HuH-7 (cell line): ENCODE measurements at regions not wholly inside any gene's neighbourhood (a gene's known extent, or its start where the extent isn't known, plus 50 kb on each side); places are given as distances from the start of the nearest gene placed in this dataset.
"Not testable (repeated sequence)": the region's sequence is repeated elsewhere in the genome, so short reads cannot be mapped to it uniquely, and the experiment has no call there.

Source experiments
- DNase-seq: peaks from one replicate; pipeline ENCODE4 v3.0.0; 2011; ENCODE audit warnings: low spot score

- no peak for DNase-seq
These were observed 315.3 kb upstream of the FGF13 start for GRCh38 chrX:139026811-139027210.

- DNase-seq = no peak
These were observed 314.9 kb upstream of the FGF13 start for GRCh38 chrX:139026406-139026805.

- no peak for DNase-seq
These were observed 314.3 kb upstream of the FGF13 start for GRCh38 chrX:139025816-139026215.

DNA sequence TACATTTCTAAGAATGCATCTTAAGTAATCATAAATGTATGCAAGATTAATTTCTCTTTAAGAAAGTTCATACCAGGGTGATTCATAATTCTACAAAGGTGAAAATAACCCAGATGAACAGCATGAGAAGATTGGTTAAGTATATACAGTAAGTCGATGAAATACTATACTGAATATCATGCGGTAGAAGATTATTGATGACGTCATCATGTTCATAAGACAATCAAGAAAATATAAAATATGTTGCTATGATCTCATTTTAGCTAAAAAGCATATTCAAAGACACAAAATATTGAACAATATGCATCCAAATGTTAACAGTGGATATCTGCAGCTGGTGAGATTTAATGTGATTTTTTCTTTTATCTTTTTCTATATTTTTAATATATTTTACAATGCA lies 312.0 kb upstream of the FGF13 start:
- no peak for DNase-seq

DNA sequence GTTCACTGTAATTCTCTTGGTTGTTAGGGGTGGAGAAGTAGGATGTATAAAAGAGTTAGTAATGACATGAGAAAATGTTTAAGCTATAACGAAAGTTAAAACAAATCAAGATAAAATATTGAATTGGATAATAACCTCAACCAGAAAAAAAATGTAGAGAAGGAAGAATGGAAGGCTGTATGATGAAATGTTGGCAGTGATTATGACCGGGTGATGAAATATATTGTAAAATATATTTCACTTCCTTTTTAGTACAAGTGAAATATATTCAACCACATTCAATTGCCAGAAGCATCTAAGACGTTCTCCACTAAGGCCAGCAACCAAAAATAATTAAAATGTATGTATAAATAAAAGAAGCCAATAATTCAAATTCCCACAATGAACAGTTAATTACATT lies 309.3 kb upstream of the FGF13 start:
- no peak for DNase-seq

DNA sequence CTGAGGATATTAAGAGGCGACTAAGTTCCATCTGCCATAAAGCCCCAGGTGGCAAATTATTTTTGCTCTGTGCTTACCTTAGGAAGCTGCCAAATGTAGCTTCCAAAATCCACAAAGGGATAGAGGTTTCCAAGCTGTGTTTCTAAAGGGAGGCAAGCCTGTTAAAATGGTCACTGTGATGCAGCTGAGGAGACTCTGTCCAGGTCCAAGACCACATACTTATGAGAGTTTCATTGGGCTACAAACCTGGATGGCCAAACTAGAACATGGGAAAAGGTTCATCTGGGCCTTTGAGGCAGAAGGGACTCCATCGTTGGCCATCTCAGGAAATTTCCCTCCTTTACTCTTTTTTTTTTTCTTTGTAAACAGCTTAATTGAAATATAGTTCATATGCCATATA lies 306.9 kb upstream of the FGF13 start:
- no peak for DNase-seq

GRCh38 chrX:139015627-139016026 lies 304.1 kb upstream of the FGF13 start:
- DNase-seq = no peak

- no peak for DNase-seq
These were observed 296.7 kb upstream of the FGF13 start for GRCh38 chrX:139008185-139008584.

GRCh38 chrX:139003856-139004527 lies 292.5 kb upstream of the FGF13 start:
- not testable (repeated sequence) for DNase-seq

DNA sequence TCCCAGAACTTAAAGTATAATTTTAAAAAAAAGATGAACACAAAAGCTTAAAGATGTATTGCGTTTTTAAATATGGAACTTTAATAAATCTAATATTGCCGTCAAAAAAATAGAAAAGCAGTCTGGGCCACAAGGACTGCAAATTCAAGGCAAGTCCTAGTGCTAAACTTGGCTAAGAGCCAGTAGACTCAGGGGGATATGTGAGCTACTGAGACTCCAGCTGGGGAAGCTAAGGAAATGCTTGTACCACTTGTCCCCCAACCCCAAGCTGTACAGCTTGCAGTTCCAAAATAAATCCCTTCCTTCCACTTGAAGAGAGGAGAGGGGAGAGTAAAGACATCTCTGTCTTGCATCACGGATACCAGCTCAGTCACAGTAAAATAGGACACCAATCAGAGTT lies 290.8 kb upstream of the FGF13 start:
- DNase-seq = no peak

DNA sequence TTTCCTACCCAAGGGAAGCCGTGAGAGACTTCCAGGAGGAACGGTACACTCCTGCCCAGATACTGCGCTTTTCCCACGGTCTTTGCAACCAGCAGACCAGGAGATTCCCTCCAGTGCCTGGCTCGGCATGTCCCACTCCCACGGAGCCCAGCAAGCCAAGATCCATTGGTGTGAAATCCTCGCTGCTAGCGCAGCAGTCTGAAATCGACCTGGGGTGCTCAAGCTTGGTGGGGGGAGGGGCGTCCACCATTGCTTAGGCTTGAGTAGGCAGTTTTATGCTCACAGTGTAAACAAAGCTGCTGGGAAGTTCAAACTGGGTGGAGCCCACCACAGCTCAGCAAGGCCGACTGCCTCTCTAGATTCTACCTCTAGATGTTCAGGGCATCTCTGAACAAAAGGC lies 284.8 kb upstream of the FGF13 start:
- DNase-seq = no peak

GRCh38 chrX:138995458-138995857 lies 283.9 kb upstream of the FGF13 start:
- no peak for DNase-seq

DNA sequence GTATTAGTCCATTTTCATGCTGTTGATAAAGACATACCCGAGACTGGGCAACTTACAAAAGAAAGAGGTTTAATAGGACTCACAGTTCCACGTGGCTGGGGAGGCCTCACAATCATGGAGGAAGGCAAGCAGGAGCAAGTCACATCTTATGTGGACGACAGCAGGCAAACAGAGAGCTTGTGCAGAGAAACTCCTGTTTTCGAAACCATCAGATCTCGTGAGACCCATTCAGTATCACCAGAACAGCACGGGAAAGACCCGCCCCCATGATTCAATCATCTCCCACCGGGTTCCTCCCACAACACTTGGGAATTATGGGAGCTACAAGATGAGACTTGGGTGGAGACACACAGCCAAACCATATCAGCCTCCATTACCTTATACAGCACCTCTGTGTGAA lies 278.9 kb upstream of the FGF13 start:
- DNase-seq = not testable (repeated sequence)

DNA sequence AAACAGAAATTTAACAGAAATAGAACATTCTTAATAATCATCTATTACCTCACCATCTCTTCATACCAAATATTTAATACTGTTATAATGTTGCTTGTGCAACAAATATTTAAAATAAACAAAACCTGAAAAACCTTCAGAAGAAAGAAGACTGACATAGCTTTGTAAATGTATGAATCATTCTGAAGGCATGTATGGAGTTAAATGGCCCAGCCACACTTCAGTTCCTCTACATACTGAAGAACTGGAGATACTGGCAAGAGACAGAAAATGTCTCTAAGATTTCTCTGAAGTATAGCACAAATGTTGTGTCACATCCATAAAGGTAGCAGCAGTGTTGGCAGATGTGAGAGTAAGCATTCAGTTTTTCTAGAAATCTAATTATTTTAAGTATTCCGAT lies 275.3 kb upstream of the FGF13 start:
- DNase-seq = no peak

DNA sequence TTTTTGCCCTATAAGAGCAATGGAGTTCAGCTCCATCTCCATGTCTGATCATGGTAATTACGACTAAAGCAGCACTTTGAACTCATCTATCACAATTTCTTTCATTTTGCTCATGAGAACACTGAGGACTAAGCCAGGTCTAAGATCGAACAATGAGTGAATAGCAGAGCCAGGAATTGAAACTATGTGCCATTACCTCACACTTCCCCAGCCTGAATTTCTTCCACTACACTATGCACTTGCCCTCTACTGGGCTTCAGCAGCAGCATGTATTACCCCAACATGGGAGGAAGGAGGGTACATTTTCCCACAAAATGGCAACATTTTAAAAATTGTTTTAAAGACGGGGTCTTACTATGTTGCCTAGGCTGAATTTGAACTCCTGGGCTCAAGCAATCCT lies 274.7 kb upstream of the FGF13 start:
- no peak for DNase-seq

GRCh38 chrX:138982365-138982764 lies 270.8 kb upstream of the FGF13 start:
- no peak for DNase-seq

- no peak for DNase-seq
These were observed 253.0 kb upstream of the FGF13 start for GRCh38 chrX:138964501-138964900.

DNA sequence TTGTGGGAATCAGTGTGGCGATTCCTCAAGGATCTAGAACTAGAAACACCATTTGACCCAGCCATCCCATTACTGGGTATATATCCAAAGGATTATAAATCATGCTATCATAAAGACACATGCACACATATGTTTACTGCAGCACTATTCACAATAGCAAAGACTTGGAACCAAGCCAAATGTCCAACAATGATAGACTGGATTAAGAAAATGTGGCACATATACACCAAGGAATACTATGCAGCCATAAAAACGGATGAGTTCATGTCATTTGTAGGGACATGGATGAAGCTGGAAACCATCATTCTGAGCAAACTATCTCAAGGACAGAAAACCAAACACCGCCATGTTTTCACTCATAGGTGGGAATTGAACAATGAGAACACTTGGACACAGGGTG lies 250.9 kb upstream of the FGF13 start:
- DNase-seq = not testable (repeated sequence)

GRCh38 chrX:138954976-138955375 lies 243.5 kb upstream of the FGF13 start:
- no peak for DNase-seq

- no peak for DNase-seq
These were observed 235.4 kb upstream of the FGF13 start for GRCh38 chrX:138946926-138947325.

- DNase-seq = no peak
These were observed 233.7 kb upstream of the FGF13 start for GRCh38 chrX:138945219-138945618.

DNA sequence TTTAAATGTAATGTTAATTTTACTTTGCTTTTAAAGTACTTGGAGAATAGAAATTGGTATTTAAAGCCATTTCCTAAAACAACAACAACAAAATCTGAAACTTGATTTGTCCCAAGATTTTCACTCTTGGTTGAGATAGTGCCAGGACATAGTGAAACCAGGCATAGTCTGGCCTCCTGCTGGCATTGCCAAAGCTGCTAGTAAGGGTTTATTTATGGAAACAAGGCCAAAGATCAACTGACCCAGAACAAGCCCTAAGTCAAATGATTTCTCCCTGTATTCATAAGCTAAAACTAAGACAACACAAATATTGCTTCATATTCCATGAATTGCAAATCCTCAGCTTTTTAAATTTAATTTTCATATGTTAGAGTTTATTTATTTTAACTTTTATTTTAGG lies 227.5 kb upstream of the FGF13 start:
- DNase-seq = no peak

DNA sequence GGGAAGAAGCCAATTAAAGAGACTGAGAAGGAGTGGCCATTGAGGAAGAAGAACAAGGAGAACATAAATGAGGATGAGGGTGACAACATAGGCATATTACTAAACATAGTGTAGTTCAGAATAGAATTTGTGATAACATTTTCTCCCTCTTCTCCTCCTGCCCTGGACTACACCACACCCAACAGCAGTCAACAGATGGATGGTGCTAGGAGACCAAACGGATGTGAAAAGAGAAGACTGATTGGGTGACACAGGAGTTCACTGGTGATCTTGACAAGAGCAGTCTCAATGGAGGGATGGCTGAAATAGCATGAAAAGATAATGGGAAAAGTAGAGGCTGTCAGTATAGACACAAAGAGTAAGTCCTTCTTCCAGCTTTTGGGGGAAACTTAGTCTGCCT lies 226.5 kb upstream of the FGF13 start:
- DNase-seq = no peak

- DNase-seq = no peak
These were observed 219.7 kb upstream of the FGF13 start for GRCh38 chrX:138931212-138931611.

DNA sequence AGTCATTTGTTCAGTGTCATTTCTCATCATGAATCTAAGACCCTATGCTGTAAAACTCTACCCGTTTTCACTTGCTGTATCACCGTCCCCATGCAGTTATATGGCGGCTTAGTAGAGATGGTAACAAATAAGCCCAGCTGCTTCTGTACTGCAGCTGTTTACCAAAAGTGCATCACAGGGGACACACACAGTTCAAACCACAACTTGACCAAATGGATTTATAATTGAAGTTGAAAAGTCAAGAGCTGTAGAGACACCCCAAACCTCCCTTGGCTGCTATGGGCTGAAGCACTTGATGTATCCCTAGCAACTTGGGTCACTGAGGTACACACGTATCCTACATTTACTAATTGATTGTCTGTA lies 219.0 kb upstream of the FGF13 start:
- DNase-seq = no peak
